ENCODE measurements at regions not wholly inside any gene's neighbourhood (a gene's known extent, or its start where the extent isn't known, plus 50 kb on each side); places are given as distances from the start of the nearest gene placed in this dataset.
"Not testable (repeated sequence)": the region's sequence is repeated elsewhere in the genome, so short reads cannot be mapped to it uniquely, and the experiment has no call there.

DNA sequence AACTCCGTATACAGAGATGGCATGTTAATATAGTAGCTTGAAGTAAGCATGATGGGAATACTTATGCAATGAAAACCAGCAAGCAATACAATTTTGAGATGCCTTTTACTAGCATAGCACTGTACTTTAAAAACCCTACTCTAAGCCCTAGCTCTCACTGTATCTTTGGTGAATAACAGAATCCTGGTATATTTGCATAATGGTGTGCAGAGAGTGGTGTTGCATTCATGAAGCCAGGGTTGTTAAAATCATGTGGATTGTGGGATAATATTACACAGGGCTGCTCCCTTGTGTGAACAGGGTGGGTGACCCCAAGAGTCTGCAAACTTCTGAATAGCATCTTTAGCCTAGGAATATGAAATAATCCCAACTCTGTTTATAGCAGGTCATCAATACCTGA is 105.2 kb upstream of the BMP2 start:
- peaks cover 11% of the 10 kb centered on the region for H3K9me3 ChIP-seq (ENCODE audit: insufficient read depth, low read length)
- no peaks in the 10 kb centered on the region for H3K4me1 ChIP-seq (ENCODE audit: insufficient read depth, insufficient read length)
- H3K36me3 ChIP-seq (ENCODE audit: insufficient read depth, insufficient read length, low read length), result no peaks in the 10 kb centered on the region
- TF ChIP-seq ZNF274 (IDR thresholded peaks at IDR 0.05; ENCODE audit: low read depth, low read length), result no peak
- no peak for TF ChIP-seq YY1 (IDR thresholded peaks at IDR 0.05; ENCODE audit: insufficient read depth, insufficient read length)
- no peak for TF ChIP-seq SUZ12 (IDR thresholded peaks at IDR 0.05; ENCODE audit: extremely low read depth, insufficient read depth, insufficient read length)
- no peak overlapping the region for H3K4me3 ChIP-seq (ENCODE audit: insufficient read length, low read depth)
- no peak overlapping the region for H3K9ac ChIP-seq (ENCODE audit: insufficient read length, low read depth)
- DNase-seq (ENCODE audit: low read depth, low spot score), result no peak
- H3K27me3 ChIP-seq (ENCODE audit: insufficient read depth, insufficient read length), result no peaks in the 10 kb centered on the region

DNA sequence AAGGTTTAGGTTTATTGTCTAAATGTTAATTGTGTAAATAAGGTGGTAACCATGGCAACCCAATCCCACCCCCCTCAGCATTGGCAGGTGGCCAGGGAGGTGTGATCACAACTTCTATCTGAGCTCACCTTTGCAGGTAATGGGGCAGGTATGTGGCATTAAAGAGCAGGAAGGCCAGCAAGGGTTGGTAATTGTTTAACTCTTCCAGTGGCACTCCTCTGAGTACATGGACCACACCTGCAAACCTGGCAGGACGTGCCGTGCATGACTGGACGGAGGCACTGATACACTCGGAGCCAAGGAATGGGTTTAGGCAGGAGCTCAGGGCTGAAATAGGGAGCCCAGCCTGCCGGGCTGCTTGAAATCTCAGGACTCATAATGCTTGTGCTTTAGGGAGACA is 107.0 kb upstream of the BMP2 start:
- no peak for DNase-seq (ENCODE audit: low read depth, low spot score)
- H3K27me3 ChIP-seq (ENCODE audit: insufficient read depth, insufficient read length), result no peaks in the 10 kb centered on the region
- TF ChIP-seq SUZ12 (IDR thresholded peaks at IDR 0.05; ENCODE audit: extremely low read depth, insufficient read depth, insufficient read length) (no peak), ZNF274 (IDR thresholded peaks at IDR 0.05; ENCODE audit: low read depth, low read length) (no peak), YY1 (IDR thresholded peaks at IDR 0.05; ENCODE audit: insufficient read depth, insufficient read length) (no peak)

DNA sequence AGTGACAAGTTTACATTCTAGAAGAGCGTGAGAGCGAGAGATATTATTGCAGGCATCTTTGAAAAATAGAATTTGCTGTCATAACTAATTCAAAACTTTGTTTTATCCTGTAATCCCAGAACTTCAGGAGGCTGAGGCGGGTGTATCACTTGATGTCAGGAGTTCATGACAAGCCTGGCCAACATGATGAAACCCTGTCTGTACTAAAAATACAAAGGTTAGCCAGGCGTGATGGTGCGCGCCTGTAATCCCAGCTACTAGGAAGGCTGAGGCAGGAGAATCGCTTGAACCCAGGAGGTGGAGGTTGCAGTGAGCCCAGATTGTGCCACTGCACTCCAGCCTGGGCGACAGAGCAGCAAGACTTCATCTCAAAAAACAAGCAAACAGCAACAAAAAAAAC is 108.6 kb upstream of the BMP2 start:
- not testable (repeated sequence) for H3K9ac ChIP-seq (ENCODE audit: insufficient read length, low read depth); DNase-seq (ENCODE audit: low read depth, low spot score); H3K36me3 ChIP-seq (ENCODE audit: insufficient read depth, insufficient read length, low read length); H3K9me3 ChIP-seq (ENCODE audit: insufficient read depth, low read length); H3K27me3 ChIP-seq (ENCODE audit: insufficient read depth, insufficient read length); H3K4me1 ChIP-seq (ENCODE audit: insufficient read depth, insufficient read length); H3K4me3 ChIP-seq (ENCODE audit: insufficient read length, low read depth)

More for the DNA sequence above, 107.0 kb upstream of the BMP2 start:
- no peaks in the 10 kb centered on the region for H3K4me1 ChIP-seq (ENCODE audit: insufficient read depth, insufficient read length)
- no peak overlapping the region for H3K9ac ChIP-seq (ENCODE audit: insufficient read length, low read depth)
- H3K9me3 ChIP-seq (ENCODE audit: insufficient read depth, low read length), result peaks cover 11% of the 10 kb centered on the region
- no peaks in the 10 kb centered on the region for H3K36me3 ChIP-seq (ENCODE audit: insufficient read depth, insufficient read length, low read length)
- H3K4me3 ChIP-seq (ENCODE audit: insufficient read length, low read depth), result no peak overlapping the region

DNA sequence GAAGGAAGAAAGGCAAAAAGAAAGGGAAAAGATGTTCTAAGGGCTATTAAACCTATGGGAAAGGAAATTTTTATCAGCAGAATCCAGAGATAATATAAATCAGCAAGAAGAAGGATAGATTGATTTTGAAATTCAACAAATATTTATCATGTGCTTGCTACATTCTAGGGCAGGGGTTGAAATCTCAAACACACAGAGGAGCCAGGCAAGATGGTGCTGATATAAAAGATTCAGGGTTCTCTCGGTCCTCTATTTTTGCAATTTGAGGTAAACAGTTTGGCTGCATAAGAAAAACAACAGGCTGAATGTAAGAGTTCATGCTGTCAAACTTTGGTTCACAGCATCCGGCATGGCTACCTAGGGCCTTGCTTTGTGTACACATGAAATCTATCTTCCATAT is 109.6 kb upstream of the BMP2 start:
- Histone ChIP-seq H3K4me3 (ENCODE audit: insufficient read length, low read depth) (no peak overlapping the region), H3K9ac (ENCODE audit: insufficient read length, low read depth) (no peak overlapping the region), H3K4me1 (ENCODE audit: insufficient read depth, insufficient read length) (no peaks in the 10 kb centered on the region), H3K36me3 (ENCODE audit: insufficient read depth, insufficient read length, low read length) (no peaks in the 10 kb centered on the region), H3K9me3 (ENCODE audit: insufficient read depth, low read length) (no peaks in the 10 kb centered on the region), H3K27me3 (ENCODE audit: insufficient read depth, insufficient read length) (no peaks in the 10 kb centered on the region)
- TF ChIP-seq ZNF274 (IDR thresholded peaks at IDR 0.05; ENCODE audit: low read depth, low read length) (no peak), YY1 (IDR thresholded peaks at IDR 0.05; ENCODE audit: insufficient read depth, insufficient read length) (no peak), SUZ12 (IDR thresholded peaks at IDR 0.05; ENCODE audit: extremely low read depth, insufficient read depth, insufficient read length) (no peak)
- no peak for DNase-seq (ENCODE audit: low read depth, low spot score)

DNA sequence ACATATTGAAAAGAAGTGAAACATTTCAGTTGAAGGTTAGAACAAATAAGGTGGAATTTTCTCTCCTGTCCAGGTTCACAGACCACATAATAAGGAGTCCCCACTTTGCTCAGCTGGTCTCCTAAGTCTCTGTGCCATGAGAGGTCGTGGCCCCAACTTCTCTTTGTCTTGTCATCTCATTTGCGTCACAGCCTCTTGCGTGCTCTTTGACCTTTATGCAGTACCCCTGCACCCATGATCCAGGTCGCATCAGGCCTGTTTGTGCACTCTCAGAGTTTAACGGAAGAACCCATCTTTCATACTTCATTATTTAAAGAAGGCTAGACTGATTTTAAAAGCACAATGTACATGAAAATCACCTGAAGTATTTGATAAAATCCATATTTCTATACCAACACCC is 110.4 kb upstream of the BMP2 start:
- TF ChIP-seq ZNF274 (IDR thresholded peaks at IDR 0.05; ENCODE audit: low read depth, low read length), result no peak
- TF ChIP-seq YY1 (IDR thresholded peaks at IDR 0.05; ENCODE audit: insufficient read depth, insufficient read length), result no peak
- no peak for TF ChIP-seq SUZ12 (IDR thresholded peaks at IDR 0.05; ENCODE audit: extremely low read depth, insufficient read depth, insufficient read length)
- Histone ChIP-seq H3K36me3 (ENCODE audit: insufficient read depth, insufficient read length, low read length) (no peaks in the 10 kb centered on the region), H3K4me3 (ENCODE audit: insufficient read length, low read depth) (no peak overlapping the region), H3K9ac (ENCODE audit: insufficient read length, low read depth) (no peak overlapping the region), H3K4me1 (ENCODE audit: insufficient read depth, insufficient read length) (no peaks in the 10 kb centered on the region), H3K9me3 (ENCODE audit: insufficient read depth, low read length) (no peaks in the 10 kb centered on the region), H3K27me3 (ENCODE audit: insufficient read depth, insufficient read length) (no peaks in the 10 kb centered on the region)
- DNase-seq (ENCODE audit: low read depth, low spot score), result no peak

DNA sequence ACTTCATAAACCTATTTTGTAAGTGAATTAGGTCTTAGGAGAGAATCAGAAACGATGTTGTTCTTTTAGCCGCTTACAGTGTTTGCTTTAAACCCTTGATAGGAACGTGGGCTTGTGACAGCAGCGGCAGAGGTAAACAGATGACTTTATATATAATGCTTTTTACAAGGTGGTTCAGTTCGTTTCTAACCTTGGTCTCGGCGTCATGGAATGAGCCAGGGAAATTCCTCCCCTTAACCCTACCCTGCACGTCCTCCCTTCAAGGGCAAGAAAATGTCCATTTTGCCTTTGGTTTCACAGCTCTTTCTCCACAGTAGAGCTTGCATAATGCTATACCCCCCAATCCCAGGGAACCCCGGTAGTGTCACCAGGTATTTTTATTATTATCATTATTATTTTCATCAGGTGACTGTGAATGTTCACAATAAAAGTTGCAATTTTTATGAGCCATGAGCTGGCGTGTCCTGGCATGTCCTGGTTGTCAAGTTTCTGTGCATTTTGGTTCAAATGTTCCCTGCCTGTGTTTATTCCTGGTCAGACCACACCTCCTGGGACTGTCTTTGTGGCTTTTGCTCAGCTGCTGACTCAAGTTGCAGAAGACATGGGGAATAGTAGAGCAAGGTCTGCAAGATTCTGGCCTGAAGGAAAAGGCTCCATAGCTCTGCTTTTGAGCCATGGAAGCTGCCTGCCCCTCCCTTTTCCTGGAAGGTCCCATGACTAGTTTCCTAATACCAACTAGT is 112.8 kb upstream of the BMP2 start:
- Histone ChIP-seq H3K9ac (ENCODE audit: insufficient read length, low read depth) (no peak overlapping the region), H3K4me3 (ENCODE audit: insufficient read length, low read depth) (no peak overlapping the region), H3K36me3 (ENCODE audit: insufficient read depth, insufficient read length, low read length) (no peaks in the 10 kb centered on the region), H3K9me3 (ENCODE audit: insufficient read depth, low read length) (no peaks in the 10 kb centered on the region), H3K27me3 (ENCODE audit: insufficient read depth, insufficient read length) (no peaks in the 10 kb centered on the region), H3K4me1 (ENCODE audit: insufficient read depth, insufficient read length) (no peaks in the 10 kb centered on the region)
- TF ChIP-seq YY1 (IDR thresholded peaks at IDR 0.05; ENCODE audit: insufficient read depth, insufficient read length), result no peak
- no peak for TF ChIP-seq SUZ12 (IDR thresholded peaks at IDR 0.05; ENCODE audit: extremely low read depth, insufficient read depth, insufficient read length)
- no peak for TF ChIP-seq ZNF274 (IDR thresholded peaks at IDR 0.05; ENCODE audit: low read depth, low read length)
- no peak for DNase-seq (ENCODE audit: low read depth, low spot score)

DNA sequence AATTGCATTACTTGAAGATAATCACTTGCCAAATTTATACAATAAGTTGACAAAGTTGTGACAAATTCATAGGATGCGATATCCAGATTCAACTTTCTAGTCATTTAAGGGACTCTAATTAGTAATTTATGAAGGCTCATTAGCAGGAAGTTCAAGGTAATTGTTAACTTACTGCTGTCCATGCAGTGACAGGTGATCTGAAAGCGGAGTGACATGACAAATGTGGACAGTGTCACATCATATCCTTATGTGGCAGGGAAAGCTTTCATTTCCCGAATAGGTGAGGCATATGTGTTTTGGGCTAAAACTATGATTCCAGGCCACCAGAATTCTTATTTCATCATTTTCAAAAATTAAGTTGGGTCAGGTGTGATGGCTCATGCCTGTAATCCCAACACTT is 115.9 kb upstream of the BMP2 start:
- Histone ChIP-seq H3K4me1 (ENCODE audit: insufficient read depth, insufficient read length) (no peaks in the 10 kb centered on the region), H3K9ac (ENCODE audit: insufficient read length, low read depth) (no peak overlapping the region), H3K27me3 (ENCODE audit: insufficient read depth, insufficient read length) (no peaks in the 10 kb centered on the region), H3K36me3 (ENCODE audit: insufficient read depth, insufficient read length, low read length) (no peaks in the 10 kb centered on the region), H3K9me3 (ENCODE audit: insufficient read depth, low read length) (no peaks in the 10 kb centered on the region), H3K4me3 (ENCODE audit: insufficient read length, low read depth) (no peak overlapping the region)
- TF ChIP-seq ZNF274 (IDR thresholded peaks at IDR 0.05; ENCODE audit: low read depth, low read length), result no peak
- no peak for TF ChIP-seq YY1 (IDR thresholded peaks at IDR 0.05; ENCODE audit: insufficient read depth, insufficient read length)
- TF ChIP-seq SUZ12 (IDR thresholded peaks at IDR 0.05; ENCODE audit: extremely low read depth, insufficient read depth, insufficient read length), result no peak
- no peak for DNase-seq (ENCODE audit: low read depth, low spot score)

All from NT2/D1 (cell line).